22Rv1 (cell line): ENCODE measurements at regions not wholly inside any gene's neighbourhood (a gene's known extent, or its start where the extent isn't known, plus 50 kb on each side); places are given as distances from the start of the nearest gene placed in this dataset.

ENCODE experiments used
- CTCF ChIP-seq: fragments of 450-650 bp; IDR thresholded peaks from 2 replicates; pipeline ENCODE4 v1.5.1; 2017; ENCODE audit warnings: mild to moderate bottlenecking
- ZFX ChIP-seq: fragments of 450-650 bp; IDR thresholded peaks from 2 replicates; pipeline ENCODE4 v1.6.1; 2017; ENCODE audit warnings: antibody characterized with exemption, borderline replicate concordance

- TF ChIP-seq CTCF (no peak), ZFX (no peak)
These were observed 204.9 kb upstream of the SALL3 start for GRCh38 chr18:78774741-78775141.
